GM23248 (cell line): ENCODE measurements at regions not wholly inside any gene's neighbourhood (a gene's known extent, or its start where the extent isn't known, plus 50 kb on each side); places are given as distances from the start of the nearest gene placed in this dataset.

Experiments used
- EZH2 ChIP-seq: fragments of 200-600 bp; sonication (generic); IDR thresholded peaks from 2 replicates; pipeline ENCODE4 v1.6.1; 2018; ENCODE audit warnings: antibody characterized with exemption, mild to moderate bottlenecking; ENCODE audit not compliant: insufficient read depth, poor library complexity, severe bottlenecking
- EZH2phosphoT487 ChIP-seq: fragments of 200-600 bp; sonication (generic); IDR thresholded peaks from 2 replicates; pipeline ENCODE4 v1.6.1; 2018; ENCODE audit warnings: antibody characterized with exemption, moderate library complexity, mild to moderate bottlenecking, low read depth; ENCODE audit not compliant: insufficient read depth

- TF ChIP-seq EZH2 (no peak), EZH2phosphoT487 (no peak)
Observed at GRCh38 chr11:31895926-31896325, 84.8 kb upstream of the PAX6 start.
